Gastroesophageal sphincter (tissue), 3 donors: ENCODE measurements at regions not wholly inside any gene's neighbourhood (a gene's known extent, or its start where the extent isn't known, plus 50 kb on each side); places are given as distances from the start of the nearest gene placed in this dataset.

ENCODE experiments used
- CTCF ChIP-seq, 4 experiments: fragments of 200-600 bp in 2 of 4; fragments of 450-650 bp in 2 of 4; sonication (generic) in 1 of 4; IDR thresholded peaks; one replicate each; pipeline ENCODE4 v1.5.1; 2017 to 2019; ENCODE audit warnings: antibody characterized with exemption in 4 of 4, mild to moderate bottlenecking in 2 of 4, moderate library complexity in 2 of 4
- POLR2A ChIP-seq, 2 donors: fragments of 450-650 bp; IDR thresholded peaks; one replicate each; pipeline ENCODE4 v1.6.1; 2017; ENCODE audit warnings: antibody characterized with exemption in 2 of 2, mild to moderate bottlenecking in 2 of 2, moderate library complexity in 1 of 2

GRCh38 chr13:86792153-86792651 is 879.0 kb upstream of the SLITRK5 start:
- TF ChIP-seq POLR2A (IDR thresholded peaks at IDR 0.05): no peak
- no peak for TF ChIP-seq CTCF (IDR thresholded peaks at IDR 0.05)
